H1 (cell line): ENCODE measurements at regions not wholly inside any gene's neighbourhood (a gene's known extent, or its start where the extent isn't known, plus 50 kb on each side); places are given as distances from the start of the nearest gene placed in this dataset.

Experiments used
- CBX5 ChIP-seq: fragments of 300-800, 300-1000 bp; sonication (generic); IDR thresholded peaks from 2 replicates; pipeline ENCODE4 v1.7.1; 2016; ENCODE audit warnings: antibody characterized with exemption, low read length, low read depth
- CEBPB ChIP-seq: IDR thresholded peaks from 2 replicates; pipeline ENCODE4 v1.6.1; 2012; ENCODE audit warnings: low read depth, low read length
- CTCF ChIP-seq, 3 experiments: IDR thresholded peaks; 1 replicate in 2 of 3; 2 replicates in 1 of 3; pipeline versions ENCODE4 v1.5.1 to v1.6.1; 2011; ENCODE audit warnings: low read length in 3 of 3, mild to moderate bottlenecking in 3 of 3, inconsistent platforms in 2 of 3, low read depth in 1 of 3, moderate library complexity in 1 of 3; ENCODE audit not compliant: insufficient read depth in 1 of 3; ENCODE audit errors: control extremely low read depth in 1 of 3
- EGR1 ChIP-seq: IDR thresholded peaks from 2 replicates; pipeline ENCODE4 v1.6.1; 2011; ENCODE audit warnings: low read depth, low read length, borderline replicate concordance
- GTF2F1 ChIP-seq: IDR thresholded peaks from 2 replicates; pipeline ENCODE4 v1.6.1; 2012; ENCODE audit warnings: low read depth, low read length, improper control_type of control experiment, borderline replicate concordance
- JUN ChIP-seq: IDR thresholded peaks from 2 replicates; pipeline ENCODE4 v1.6.1; 2011; ENCODE audit warnings: low read depth, mild to moderate bottlenecking, improper control_type of control experiment, low read length
- MAFK ChIP-seq: IDR thresholded peaks from 2 replicates; pipeline ENCODE4 v1.6.1; 2012; ENCODE audit warnings: low read depth, mild to moderate bottlenecking, improper control_type of control experiment, low read length
- NANOG ChIP-seq: IDR thresholded peaks from 2 replicates; pipeline ENCODE4 v1.6.1; 2011; ENCODE audit warnings: low read length, low read depth, mild to moderate bottlenecking, inconsistent platforms; ENCODE audit not compliant: insufficient read depth, poor library complexity, severe bottlenecking
- NRF1 ChIP-seq: IDR thresholded peaks from 2 replicates; pipeline ENCODE4 v1.6.1; 2011; ENCODE audit warnings: mild to moderate bottlenecking, low read depth, low read length, improper control_type of control experiment
- POLR2A ChIP-seq, 2 experiments: IDR thresholded peaks; 1 replicate in 1 of 2; 2 replicates in 1 of 2; pipeline ENCODE4 v1.6.1; 2011; ENCODE audit warnings: low read depth in 2 of 2, low read length in 2 of 2, mild to moderate bottlenecking in 2 of 2; ENCODE audit errors: control extremely low read depth in 1 of 2
- SAP30 ChIP-seq: fragments of 300-600 bp; sonication (generic); IDR thresholded peaks from 2 replicates; pipeline ENCODE4 v1.7.1; 2012; ENCODE audit warnings: low read length, moderate library complexity, mild to moderate bottlenecking, inconsistent platforms; ENCODE audit not compliant: insufficient read depth, insufficient replicate concordance

GRCh38 chr3:33940736-33941135 lies 142.3 kb downstream of the PDCD6IP start:
- TF ChIP-seq CTCF (IDR thresholded peaks at IDR 0.05; ENCODE audit: control extremely low read depth in 1 of 3, insufficient read depth in 1 of 3, low read depth in 1 of 3, low read length in 3 of 3): no peak
- TF ChIP-seq CBX5: no peak
- no peak for TF ChIP-seq POLR2A (IDR thresholded peaks at IDR 0.05; ENCODE audit: control extremely low read depth in 1 of 2, low read depth in 2 of 2, low read length in 2 of 2)
- no peak for TF ChIP-seq NANOG
- TF ChIP-seq JUN: no peak
- no peak for TF ChIP-seq EGR1
- TF ChIP-seq SAP30: no peak
- no peak for TF ChIP-seq MAFK
- no peak for TF ChIP-seq GTF2F1
- TF ChIP-seq NRF1: no peak
- TF ChIP-seq CEBPB: no peak
